ENCODE measurements at regions not wholly inside any gene's neighbourhood (a gene's known extent, or its start where the extent isn't known, plus 50 kb on each side); places are given as distances from the start of the nearest gene placed in this dataset.
A peak's percentile ranks its signal among the peaks of the same experiment; 100 is the strongest.

DNA sequence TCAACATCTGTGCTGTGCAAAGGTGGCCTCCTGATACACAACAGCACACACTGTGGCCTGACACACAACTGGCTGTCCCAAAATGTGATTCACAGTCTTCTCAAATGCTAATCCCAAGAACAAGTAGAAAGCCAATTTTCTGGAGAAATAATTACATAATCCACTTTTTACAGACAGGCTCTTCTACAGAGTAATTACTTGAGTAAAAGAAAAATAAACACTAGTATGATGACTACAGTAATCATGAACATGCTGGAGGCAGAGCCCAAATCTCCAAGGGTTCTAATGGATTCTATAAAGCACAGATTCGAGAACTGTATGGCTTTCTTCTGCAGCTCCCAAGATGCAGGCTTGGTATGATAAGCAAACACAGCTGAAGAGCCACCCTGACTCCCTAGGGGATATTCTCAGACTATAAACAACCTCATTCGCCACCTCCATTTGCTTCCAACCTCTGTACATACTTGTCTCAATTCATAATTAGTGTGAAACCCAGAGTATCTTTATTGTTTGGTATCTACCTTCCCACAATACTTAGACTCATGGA, 81.9 kb downstream of the SIPA1L2 start:
- TF ChIP-seq POLR2A (IDR thresholded peaks at IDR 0.05; ENCODE audit: low read depth, low read length), result no peak
- DNase-seq (ENCODE audit: insufficient read length, low spot score), result no peak
- FAIRE-seq, result no peak

GRCh38 chr1:232542633-232543593, 87.0 kb downstream of the SIPA1L2 start:
- FAIRE-seq (no peak), DNase-seq (ENCODE audit: insufficient read length, low spot score) (no peak)
- no peak for TF ChIP-seq POLR2A (IDR thresholded peaks at IDR 0.05; ENCODE audit: low read depth, low read length)

DNA sequence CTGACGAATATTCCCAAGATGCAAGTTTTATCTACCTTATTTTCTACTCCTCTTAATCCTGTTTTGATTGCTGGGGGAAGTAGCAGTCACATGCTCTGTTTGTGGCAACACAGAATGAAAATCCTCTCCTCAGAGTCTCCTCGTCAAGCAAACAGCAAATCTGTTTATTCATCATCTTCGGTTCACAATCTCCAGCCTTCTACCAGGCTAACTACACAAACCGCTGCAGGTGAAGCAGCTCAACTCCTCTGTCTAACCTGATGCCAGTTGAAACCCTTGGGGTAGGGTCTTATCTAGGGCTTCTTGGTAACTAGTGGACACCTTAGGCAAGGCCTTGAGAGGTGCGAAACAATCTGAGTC, 91.0 kb downstream of the SIPA1L2 start:
- DNase-seq (ENCODE audit: insufficient read length, low spot score), result no peak
- TF ChIP-seq POLR2A (IDR thresholded peaks at IDR 0.05; ENCODE audit: low read depth, low read length), result no peak
- FAIRE-seq, result no peak

GRCh38 chr1:232538224-232538942, 91.5 kb downstream of the SIPA1L2 start:
- no peak for TF ChIP-seq POLR2A (IDR thresholded peaks at IDR 0.05; ENCODE audit: low read depth, low read length)
- peak; percentile 40 for DNase-seq (ENCODE audit: insufficient read length, low spot score)
- peak; percentile 81 for FAIRE-seq

DNA sequence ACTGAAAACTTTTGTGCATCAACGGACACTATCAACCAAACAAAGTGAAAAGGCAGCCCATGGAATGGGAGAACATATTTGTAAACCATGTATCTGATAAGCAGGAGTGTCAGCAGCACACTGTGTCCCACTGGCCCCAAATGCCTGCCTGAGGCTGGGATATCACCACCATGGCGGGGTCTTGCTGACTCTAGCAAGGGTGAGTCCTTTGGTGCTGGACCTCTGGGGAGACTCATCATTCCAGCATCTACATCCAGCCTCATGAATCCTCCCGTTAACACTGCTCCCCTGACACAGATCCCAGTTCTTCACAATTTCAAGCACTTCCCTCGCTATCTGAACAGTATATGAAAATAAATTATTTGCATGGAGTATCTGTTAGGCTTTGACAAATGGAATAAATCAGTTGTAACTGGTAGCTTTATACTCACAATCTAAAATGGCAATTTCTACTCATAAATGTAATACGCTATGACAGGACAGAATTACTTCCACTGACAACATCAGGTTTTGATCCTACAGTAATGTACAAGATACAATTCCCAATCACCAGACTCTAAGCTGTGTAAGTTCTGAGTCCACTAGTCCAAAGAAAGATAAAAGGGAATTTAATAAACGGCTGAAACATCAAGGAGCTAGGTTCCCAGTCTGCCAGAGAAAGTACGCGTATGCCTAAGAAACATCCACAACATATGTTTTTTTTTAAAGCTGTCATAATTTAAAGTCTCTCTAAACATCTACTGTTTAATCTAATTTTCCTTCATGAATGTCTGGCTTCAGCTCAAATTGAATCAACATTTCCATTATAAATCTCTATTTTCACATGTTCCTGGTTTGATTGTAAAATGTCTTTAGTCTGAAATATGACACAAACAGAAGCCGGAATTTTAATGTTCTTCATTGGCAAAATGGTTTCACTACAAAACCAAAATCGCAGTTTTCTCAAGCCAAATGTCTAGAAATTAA, 95.1 kb downstream of the SIPA1L2 start:
- no peak for FAIRE-seq
- no peak for DNase-seq (ENCODE audit: insufficient read length, low spot score)
- TF ChIP-seq POLR2A (IDR thresholded peaks at IDR 0.05; ENCODE audit: low read depth, low read length), result no peak

DNA sequence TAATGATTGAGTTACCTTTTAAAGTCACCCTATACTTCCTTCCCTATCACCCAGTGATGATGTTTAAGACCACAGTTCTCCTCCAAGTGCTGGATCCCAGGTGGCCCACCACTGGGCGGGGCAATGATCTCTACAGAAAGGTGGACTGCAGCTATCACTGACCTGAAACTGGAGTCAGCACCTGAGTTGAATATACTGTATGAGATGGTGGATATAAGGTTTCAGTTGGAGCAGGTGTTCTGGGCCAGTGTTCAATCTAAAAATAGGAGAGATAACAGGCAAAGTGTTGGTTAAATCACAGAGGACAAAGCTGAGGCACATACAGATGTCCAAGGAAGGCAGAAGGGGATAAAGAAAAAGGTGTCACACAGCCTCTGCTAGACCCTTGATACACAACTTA, 96.6 kb downstream of the SIPA1L2 start:
- FAIRE-seq, result no peak
- DNase-seq (ENCODE audit: insufficient read length, low spot score), result no peak
- TF ChIP-seq POLR2A (IDR thresholded peaks at IDR 0.05; ENCODE audit: low read depth, low read length), result no peak

- TF ChIP-seq POLR2A (IDR thresholded peaks at IDR 0.05; ENCODE audit: low read depth, low read length), result no peak
- no peak for DNase-seq (ENCODE audit: insufficient read length, low spot score)
- no peak for FAIRE-seq
Observed at GRCh38 chr1:232532901-232533300, 97.0 kb downstream of the SIPA1L2 start.

GRCh38 chr1:232531291-232531690, 98.6 kb downstream of the SIPA1L2 start:
- DNase-seq (ENCODE audit: insufficient read length, low spot score) (no peak), FAIRE-seq (no peak)
- TF ChIP-seq POLR2A (IDR thresholded peaks at IDR 0.05; ENCODE audit: low read depth, low read length), result no peak

DNA sequence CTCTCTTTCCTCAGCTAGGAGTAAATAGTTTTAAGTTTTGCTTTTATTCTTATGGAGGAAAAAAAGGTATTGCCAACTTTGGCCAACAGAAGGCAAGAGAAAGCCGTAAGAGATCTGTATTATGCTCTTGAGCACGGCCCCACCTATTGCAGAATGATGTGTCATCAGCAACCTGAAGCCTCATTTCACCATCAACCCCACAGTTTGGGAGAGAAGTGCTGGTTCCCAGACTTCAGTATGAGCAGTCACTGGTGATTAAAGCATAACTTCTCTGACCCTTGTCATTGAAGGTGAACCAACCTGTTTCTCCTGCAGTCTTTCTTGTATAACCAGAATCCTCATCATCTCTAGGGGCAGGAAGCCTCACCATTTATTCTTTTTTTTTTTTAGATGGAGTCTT, 100.2 kb downstream of the SIPA1L2 start:
- FAIRE-seq, result no peak
- no peak for TF ChIP-seq POLR2A (IDR thresholded peaks at IDR 0.05; ENCODE audit: low read depth, low read length)
- DNase-seq (ENCODE audit: insufficient read length, low spot score), result no peak

GRCh38 chr1:232528472-232529089, 101.4 kb downstream of the SIPA1L2 start:
- FAIRE-seq (no peak), DNase-seq (ENCODE audit: insufficient read length, low spot score) (no peak)
- TF ChIP-seq POLR2A (IDR thresholded peaks at IDR 0.05; ENCODE audit: low read depth, low read length), result no peak

- TF ChIP-seq POLR2A (IDR thresholded peaks at IDR 0.05; ENCODE audit: low read depth, low read length), result no peak
- FAIRE-seq (no peak), DNase-seq (ENCODE audit: insufficient read length, low spot score) (no peak)
Observed at GRCh38 chr1:232524056-232524455, 105.9 kb downstream of the SIPA1L2 start.

DNA sequence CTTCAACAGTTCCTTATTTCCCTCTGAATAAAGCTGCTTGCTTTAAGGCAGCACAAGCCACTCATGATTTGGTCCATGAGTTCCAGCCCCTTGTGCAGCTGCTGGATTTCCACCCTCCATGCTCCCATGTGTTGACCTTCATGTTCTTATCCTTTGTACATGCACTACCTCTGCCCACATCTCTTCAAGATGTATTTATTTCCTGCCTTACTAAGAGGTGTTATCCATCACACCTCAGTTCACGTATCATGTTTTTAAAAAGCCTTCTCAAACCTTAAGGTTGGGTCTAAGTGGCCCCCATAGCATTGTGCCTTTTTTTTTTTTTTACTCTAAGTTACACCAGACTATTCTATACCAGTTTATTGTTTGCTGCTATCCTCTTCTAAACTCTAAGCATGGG, 107.7 kb downstream of the SIPA1L2 start:
- DNase-seq (ENCODE audit: insufficient read length, low spot score) (no peak), FAIRE-seq (no peak)
- TF ChIP-seq POLR2A (IDR thresholded peaks at IDR 0.05; ENCODE audit: low read depth, low read length), result no peak

- TF ChIP-seq POLR2A (IDR thresholded peaks at IDR 0.05; ENCODE audit: low read depth, low read length), result no peak
- FAIRE-seq, result no peak
- no peak for DNase-seq (ENCODE audit: insufficient read length, low spot score)
Observed at GRCh38 chr1:232521660-232522059, 108.3 kb downstream of the SIPA1L2 start.

Data from H54 (cell line).